Renal cortical epithelial cell (primary cell): ENCODE measurements at regions not wholly inside any gene's neighbourhood (a gene's known extent, or its start where the extent isn't known, plus 50 kb on each side); places are given as distances from the start of the nearest gene placed in this dataset.
"Not testable (repeated sequence)": the region's sequence is repeated elsewhere in the genome, so short reads cannot be mapped to it uniquely, and the experiment has no call there.

Experiments
- DNase-seq: peaks from one replicate; pipeline ENCODE4 v3.0.0-alpha.2; 2011; ENCODE audit warnings: low read depth

DNA sequence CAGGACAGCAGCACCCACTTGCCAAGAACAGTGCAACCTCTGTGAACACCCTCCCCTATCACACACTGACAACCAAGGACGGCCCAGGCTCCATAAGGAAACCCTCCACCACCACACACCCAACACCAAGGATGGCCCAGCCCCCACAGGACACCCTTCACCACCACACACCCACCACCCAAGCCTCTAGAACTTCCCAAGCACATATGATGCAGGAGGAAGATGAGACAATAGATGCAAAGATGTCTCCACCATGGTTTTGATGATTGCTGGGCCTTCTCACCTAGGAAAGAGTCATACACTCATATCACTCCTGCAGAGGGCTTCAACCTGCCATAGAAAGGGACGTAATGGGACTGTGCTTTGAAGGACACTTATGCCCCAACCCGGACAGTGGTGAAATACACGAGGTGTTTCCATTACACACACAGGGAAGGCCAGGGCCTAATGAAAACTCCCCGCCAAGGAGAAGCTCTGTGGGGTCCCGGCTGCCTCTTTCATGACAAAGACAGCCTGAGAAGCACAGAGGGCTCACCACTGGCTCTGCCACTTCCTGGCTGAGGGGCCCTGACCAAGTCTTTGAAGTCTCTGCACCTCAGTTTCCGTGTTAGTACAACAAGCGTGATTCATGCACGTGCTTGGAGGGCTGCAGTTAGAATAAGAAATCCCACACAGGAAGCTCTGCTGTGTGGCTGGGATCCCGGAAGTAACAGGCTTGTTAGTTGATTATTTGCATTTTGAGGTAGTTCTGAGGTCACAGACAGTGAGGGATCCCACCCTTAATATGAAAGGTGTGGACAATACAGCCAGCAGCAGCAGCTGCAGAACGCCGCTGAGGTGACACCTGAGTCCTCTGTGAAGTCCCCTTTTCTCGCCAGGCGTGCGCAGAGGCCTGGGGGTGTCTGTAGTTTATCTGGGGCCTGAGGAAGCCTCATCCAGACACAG, 61.9 kb upstream of the ATP12A start:
- DNase-seq = no peak

DNA sequence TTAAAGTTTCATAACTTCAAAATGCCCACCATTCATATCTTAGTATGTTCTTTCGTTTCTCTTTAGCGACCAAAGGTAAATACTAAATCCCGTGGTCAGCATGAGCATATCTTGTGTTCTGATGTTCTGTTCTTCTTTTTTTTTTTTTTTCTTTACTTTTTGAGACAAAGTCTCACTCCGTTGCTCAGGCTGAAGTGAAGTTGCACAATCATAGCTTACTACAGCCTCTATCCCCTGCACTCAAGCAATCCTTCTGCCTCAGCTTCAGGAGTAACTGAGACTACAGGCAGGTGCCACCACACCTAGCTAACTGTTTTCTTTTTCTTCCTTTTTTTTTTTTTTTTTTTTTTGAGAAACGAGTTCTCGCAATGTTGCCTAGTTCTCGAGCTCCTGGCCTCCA, 60.9 kb upstream of the ATP12A start:
- no peak for DNase-seq

DNA sequence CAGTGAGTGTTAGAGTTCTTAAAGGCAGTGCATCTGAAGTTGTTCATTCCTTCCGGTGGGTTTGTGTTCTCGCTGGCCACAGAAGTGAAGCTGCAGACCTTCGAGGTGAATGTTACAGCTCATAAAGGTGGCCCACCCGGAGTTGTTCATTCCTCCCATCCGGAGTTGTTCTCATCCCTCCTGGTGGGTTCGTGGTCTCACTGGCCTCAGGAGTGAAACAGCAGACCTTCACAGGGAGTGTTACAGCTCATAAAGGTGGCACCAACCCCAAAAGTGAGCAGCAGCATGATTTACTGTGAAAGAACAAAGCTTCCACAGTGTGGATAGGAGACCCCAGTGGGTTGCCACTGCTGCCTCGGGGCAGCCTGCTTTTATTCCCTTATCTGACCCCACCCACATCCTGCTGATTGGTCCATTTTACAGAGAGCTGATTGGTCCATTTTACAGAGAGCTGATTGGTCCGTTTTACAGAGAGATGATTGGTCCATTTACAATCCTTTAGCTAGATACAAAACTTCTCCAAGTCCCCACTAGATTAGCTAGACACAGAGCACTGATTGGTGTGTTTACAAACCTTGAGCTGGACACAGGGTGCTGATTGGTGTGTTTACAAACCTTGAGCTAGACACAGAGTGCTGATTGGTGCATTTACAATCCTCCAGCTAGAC, 57.6 kb upstream of the ATP12A start:
- not testable (repeated sequence) for DNase-seq

DNA sequence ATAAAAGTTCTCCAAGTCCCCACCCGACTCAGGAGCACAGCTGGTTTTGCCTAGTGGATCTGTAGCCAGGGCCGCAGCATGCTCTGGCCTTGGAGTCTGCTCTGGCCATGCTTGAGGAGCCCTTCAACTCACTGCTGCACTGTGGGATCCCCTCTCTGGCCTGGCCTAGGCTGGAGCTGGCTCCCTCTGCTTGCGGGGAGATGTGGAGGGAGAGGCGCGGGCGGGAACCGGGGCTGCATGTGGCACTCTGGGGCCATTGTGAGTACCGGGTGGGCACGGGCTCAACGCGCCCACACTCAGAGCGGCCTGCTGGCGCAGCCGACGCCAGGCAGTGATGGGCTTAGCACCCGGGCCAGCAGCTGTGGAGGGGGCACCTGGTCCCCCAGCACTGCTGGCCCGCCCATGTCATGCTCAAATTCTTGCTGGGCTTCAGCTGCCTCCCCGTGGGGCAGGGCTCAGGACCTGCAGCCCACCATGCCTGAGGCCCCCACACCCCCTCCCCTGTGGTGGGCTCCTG, 57.0 kb upstream of the ATP12A start:
- DNase-seq = no peak

- DNase-seq = no peak
These were observed 55.8 kb upstream of the ATP12A start for GRCh38 chr13:24624363-24624762.

- no peak for DNase-seq
These were observed 55.4 kb upstream of the ATP12A start for GRCh38 chr13:24624801-24625231.

DNA sequence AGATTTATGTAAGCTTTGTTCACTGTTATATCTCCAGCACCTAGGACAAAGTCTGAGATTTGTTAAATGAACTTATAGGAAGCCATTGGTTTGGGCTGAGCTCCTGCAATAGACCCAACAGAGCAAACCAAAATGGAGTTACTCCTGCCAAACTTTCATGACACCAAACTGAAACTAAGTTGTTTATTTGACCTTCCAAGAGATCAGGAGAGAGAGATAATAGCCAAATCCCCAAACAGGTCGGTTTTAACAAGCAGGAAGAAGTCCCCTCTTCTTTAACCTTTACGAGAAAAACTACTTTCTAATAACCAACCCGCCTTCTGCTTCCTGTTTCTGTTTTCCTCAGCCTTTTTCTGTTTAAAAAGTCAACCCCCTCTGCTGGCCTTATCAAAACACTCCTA, 54.9 kb upstream of the ATP12A start:
- DNase-seq = no peak

DNA sequence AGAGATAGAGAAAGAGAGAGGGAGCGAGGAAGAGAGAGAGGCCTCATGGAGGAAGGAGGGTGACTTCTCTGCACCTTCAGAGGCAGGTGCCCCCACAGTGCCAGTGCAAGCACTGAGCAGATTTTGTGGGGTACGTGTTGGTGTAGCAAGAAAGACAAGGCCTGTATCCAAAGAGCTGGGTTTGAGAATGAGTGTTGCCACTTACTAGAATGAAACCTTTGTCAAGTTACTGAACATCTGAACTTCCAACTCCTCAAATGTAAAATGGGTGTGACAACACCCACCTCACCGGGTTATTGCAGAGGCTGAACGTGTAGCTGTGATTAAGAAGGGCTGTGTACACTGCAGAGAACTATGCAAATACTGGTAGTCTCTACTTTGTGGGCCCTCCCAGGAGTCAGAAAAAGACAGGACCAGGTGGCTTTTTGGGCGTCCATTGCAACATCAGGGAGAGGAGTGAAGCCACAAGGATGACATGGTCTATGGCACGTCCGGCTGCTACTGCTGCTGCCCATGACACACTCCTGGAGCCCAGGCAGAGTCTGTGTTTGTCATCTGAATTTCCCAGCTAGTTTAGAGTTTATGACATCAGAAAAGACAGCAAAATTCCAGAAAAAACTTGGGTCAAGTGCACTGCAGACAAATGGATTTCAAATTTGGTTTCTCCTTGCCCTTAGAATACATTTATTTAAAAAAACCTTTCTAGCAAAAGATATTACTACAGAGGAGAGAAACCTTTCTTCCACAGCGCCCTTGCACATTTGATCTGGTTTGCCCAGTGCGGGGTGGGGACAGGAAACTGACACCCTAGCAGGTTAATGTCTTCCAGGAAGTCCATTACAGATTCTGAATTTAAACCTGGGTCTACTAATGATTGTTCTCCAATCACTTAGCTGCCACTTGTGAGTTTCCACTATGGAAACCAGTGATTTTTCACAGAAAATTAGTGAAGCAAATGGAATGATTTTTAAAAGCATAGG, 54.0 kb upstream of the ATP12A start:
- DNase-seq = no peak

DNA sequence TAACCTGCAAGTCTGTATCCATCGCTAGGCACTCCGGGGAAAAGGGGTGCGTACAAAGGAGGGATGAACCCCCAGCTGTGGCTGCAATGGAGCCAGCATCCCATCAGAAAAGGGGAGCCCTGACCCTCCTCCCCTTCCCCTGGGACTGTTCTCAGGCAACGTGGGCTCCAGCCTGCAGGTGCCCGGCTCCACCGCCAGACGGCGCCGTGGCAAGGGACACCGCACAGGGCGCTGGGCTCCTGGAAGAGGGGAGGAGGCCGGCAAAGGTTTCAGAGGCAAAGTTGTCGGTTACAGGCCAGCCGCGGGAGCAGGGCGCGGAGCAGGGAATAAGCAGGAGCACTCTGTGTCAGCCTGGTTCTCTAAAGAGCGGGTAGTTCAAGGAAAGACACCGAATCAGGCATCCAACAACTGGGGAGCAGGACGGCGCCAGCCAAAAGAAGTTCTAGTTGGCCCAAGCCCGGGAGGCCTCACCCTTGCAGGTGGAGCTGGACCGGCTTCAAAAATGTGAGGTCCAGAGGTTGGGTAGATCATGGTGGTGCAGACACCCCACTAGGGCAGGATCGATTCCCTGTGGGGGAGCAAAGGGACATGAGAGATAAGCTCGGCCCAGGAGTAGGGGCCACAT, 53.0 kb upstream of the ATP12A start:
- DNase-seq = no peak

DNA sequence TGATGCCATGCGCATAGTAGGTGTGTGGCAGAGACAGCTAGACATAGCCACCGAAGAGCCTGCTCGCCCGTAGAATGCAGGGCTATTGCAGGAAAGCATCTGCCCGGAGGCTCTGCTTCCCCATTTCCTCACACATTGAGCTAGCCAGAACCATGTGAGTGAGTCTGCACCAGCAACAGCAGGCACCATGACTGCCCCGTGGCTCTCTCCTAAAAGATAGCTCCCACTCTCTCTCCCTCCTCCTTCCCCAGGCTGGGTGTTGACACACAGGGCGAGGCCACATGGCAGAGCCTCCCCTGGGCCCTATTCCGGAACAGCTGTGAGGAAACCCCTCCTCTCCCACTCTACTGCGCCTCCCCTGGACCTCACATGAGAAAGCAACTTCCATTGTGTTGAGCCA, 52.3 kb upstream of the ATP12A start:
- DNase-seq = no peak

DNA sequence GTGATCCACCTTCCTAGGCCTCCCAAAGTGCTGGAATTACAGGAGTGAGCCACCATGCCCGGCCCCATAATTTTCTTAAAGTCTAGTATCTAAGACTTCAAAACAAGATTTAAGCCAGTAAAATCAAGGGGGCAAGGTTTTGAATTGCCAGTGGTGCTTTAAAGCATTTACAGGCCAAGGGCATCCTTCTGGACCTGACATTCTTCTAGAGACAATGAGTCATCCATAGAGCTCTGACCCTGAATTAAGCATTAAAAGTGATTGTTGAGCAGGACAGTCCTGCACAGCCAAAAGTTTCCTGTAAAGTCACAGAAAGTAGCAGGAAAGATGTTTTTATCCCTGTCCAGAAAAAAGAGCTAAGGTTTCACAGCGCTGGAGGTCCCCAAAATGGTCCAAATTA, 50.9 kb upstream of the ATP12A start:
- peak; percentile 13 for DNase-seq

- DNase-seq = no peak
These were observed 50.1 kb upstream of the ATP12A start for GRCh38 chr13:24630121-24630520.
